Upper lobe of left lung (tissue), 6 donors: ENCODE measurements at regions not wholly inside any gene's neighbourhood (a gene's known extent, or its start where the extent isn't known, plus 50 kb on each side); places are given as distances from the start of the nearest gene placed in this dataset.

Experiments
- ATAC-seq, 2 donors: fragments of 200-7000 bp; cut with Tn5 transposase; one replicate each; pipeline ENCODE4 v1.9.1; 2022; ENCODE audit warnings: mild to moderate bottlenecking in 2 of 2, moderate library complexity in 2 of 2; ENCODE audit not compliant: low FRiP score in 2 of 2
- DNase-seq, 2 donors: peaks; one replicate each; pipeline ENCODE4 v3.0.0-alpha.2; 2019 to 2020
- H3K27ac ChIP-seq, 4 donors: fragments of 200-600 bp; sonication (generic); one replicate each; pipeline ENCODE4 v1.5.1; 2016 to 2019
- H3K27me3 ChIP-seq, 4 donors: fragments of 200-600 bp; sonication (generic); one replicate each; pipeline ENCODE4 v1.5.1; 2017 to 2019
- H3K36me3 ChIP-seq, 4 donors: fragments of 200-600 bp; sonication (generic); one replicate each; pipeline ENCODE4 v1.5.1; 2016 to 2019
- H3K4me1 ChIP-seq, 4 donors: fragments of 200-600 bp; sonication (generic); one replicate each; pipeline ENCODE4 v1.5.1; 2018 to 2019
- H3K4me3 ChIP-seq, 4 donors: fragments of 200-600 bp; sonication (generic); one replicate each; pipeline ENCODE4 v1.5.1; 2017 to 2019; ENCODE audit warnings: mild to moderate bottlenecking in 2 of 4, moderate library complexity in 1 of 4
- H3K9me3 ChIP-seq, 4 donors: fragments of 200-600 bp; sonication (generic); one replicate each; pipeline ENCODE4 v1.5.1; 2018 to 2019
- EP300 ChIP-seq, 4 donors: sonication (generic); formaldehyde crosslinking; IDR thresholded peaks; one replicate each; pipeline ENCODE4 v1.5.1; 2017; ENCODE audit warnings: antibody characterized with exemption in 4 of 4, control low read depth in 2 of 4
- POLR2A ChIP-seq, 4 donors: fragments of 450-650 bp; IDR thresholded peaks; one replicate each; pipeline ENCODE4 v1.5.1; 2016 to 2017; ENCODE audit warnings: antibody characterized with exemption in 4 of 4, mild to moderate bottlenecking in 2 of 4
- POLR2AphosphoS5 ChIP-seq, 2 donors: sonication (generic); formaldehyde crosslinking; IDR thresholded peaks; one replicate each; pipeline ENCODE4 v1.5.1; 2017; ENCODE audit warnings: antibody characterized with exemption in 2 of 2
- WGBS, 2 donors: methylation state at CpG; one replicate each; pipeline ENCODE4 v1.1.5; 2017 to 2018; 5-methylcytosine and 5-hydroxymethylcytosine counted together
- TF ChIP-seq, protein P1 (sequence below), 6 experiments: fragments of 450-650 bp in 4 of 6; fragments of 200-600 bp in 2 of 6; sonication (generic) in 2 of 6; IDR thresholded peaks; one replicate each; pipeline ENCODE4 v1.5.1; 2016 to 2019; ENCODE audit warnings: antibody characterized with exemption in 6 of 6
- donor health status: DM: no; HTN: no; CAD: no; lungs with moderate emphysema.
- donor health status: DM: no; HTN: yes; CAD: no; lungs with severe emphysema.

DNA sequence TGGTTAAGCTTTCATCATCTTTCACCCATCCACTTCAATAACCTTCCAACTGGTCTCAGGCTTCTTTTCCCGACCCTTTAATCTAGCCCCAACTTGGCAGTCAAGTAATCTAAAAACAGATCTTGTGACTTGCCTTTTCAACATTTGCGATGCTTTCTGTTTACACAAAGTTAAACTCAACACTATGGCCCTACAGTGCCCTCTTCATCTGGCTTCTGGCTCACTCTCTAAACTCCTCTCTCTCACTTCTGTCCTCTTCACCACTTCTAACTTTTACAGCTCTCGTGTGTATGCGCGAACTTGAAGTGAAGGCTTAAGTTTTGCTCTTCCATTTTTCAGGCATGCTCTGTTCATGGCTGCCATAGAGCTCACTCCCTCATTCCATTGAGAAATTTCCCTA, 1122.3 kb upstream of the ADGRL2 start:
- ATAC-seq: no peak
- Histone ChIP-seq H3K9me3 (no peaks in the 10 kb centered on the region), H3K36me3 (no peaks in the 10 kb centered on the region), H3K4me1 (no peaks in the 10 kb centered on the region), H3K27ac (no peak overlapping the region), H3K4me3 (no peak overlapping the region), H3K27me3 (no peaks in the 10 kb centered on the region)
- TF ChIP-seq, protein P1, sequence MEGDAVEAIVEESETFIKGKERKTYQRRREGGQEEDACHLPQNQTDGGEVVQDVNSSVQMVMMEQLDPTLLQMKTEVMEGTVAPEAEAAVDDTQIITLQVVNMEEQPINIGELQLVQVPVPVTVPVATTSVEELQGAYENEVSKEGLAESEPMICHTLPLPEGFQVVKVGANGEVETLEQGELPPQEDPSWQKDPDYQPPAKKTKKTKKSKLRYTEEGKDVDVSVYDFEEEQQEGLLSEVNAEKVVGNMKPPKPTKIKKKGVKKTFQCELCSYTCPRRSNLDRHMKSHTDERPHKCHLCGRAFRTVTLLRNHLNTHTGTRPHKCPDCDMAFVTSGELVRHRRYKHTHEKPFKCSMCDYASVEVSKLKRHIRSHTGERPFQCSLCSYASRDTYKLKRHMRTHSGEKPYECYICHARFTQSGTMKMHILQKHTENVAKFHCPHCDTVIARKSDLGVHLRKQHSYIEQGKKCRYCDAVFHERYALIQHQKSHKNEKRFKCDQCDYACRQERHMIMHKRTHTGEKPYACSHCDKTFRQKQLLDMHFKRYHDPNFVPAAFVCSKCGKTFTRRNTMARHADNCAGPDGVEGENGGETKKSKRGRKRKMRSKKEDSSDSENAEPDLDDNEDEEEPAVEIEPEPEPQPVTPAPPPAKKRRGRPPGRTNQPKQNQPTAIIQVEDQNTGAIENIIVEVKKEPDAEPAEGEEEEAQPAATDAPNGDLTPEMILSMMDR (IDR thresholded peaks at IDR 0.05): no peak
- TF ChIP-seq POLR2A (IDR thresholded peaks at IDR 0.05): no peak
- TF ChIP-seq POLR2AphosphoS5 (IDR thresholded peaks at IDR 0.05): no peak
- TF ChIP-seq EP300 (IDR thresholded peaks at IDR 0.05): no peak
- WGBS, 2 donors: 60 to 73% methylated on average over 5 of the region's 5 CpGs
- DNase-seq: no peak

- H3K4me1 ChIP-seq: no peaks in the 10 kb centered on the region
- no peak for TF ChIP-seq EP300 (IDR thresholded peaks at IDR 0.05)
- TF ChIP-seq POLR2AphosphoS5 (IDR thresholded peaks at IDR 0.05): no peak
- no peak for TF ChIP-seq POLR2A (IDR thresholded peaks at IDR 0.05)
- TF ChIP-seq, protein P1 (IDR thresholded peaks at IDR 0.05): no peak
- H3K4me3 ChIP-seq: no peak overlapping the region
- no peak for ATAC-seq
- no peak overlapping the region for H3K27ac ChIP-seq
- H3K36me3 ChIP-seq: no peaks in the 10 kb centered on the region
- no peaks in the 10 kb centered on the region for H3K9me3 ChIP-seq
- DNase-seq: no peak
- 63 to 67% methylated on average over 3 of the region's 3 CpGs for WGBS, 2 donors
- no peaks in the 10 kb centered on the region for H3K27me3 ChIP-seq
Observed at GRCh38 chr1:80675454-80675853, 1125.3 kb upstream of the ADGRL2 start.

GRCh38 chr1:80673935-80674597, 1126.7 kb upstream of the ADGRL2 start:
- Histone ChIP-seq H3K27ac (no peak overlapping the region), H3K9me3 (no peaks in the 10 kb centered on the region), H3K4me1 (no peaks in the 10 kb centered on the region), H3K36me3 (no peaks in the 10 kb centered on the region), H3K27me3 (no peaks in the 10 kb centered on the region), H3K4me3 (no peak overlapping the region)
- ATAC-seq: no peak
- 63 to 64% methylated on average over 3 of the region's 3 CpGs for WGBS, 2 donors
- DNase-seq: no peak
- TF ChIP-seq EP300 (IDR thresholded peaks at IDR 0.05): no peak

- no peak for ATAC-seq
- no peak for DNase-seq
- H3K4me3 ChIP-seq: no peak overlapping the region
- WGBS, 2 donors: 58% methylated on average over 1 of the region's 1 CpG
- no peaks in the 10 kb centered on the region for H3K9me3 ChIP-seq
- no peaks in the 10 kb centered on the region for H3K4me1 ChIP-seq
- H3K27ac ChIP-seq: no peak overlapping the region
- TF ChIP-seq POLR2AphosphoS5 (IDR thresholded peaks at IDR 0.05): no peak
- no peak for TF ChIP-seq EP300 (IDR thresholded peaks at IDR 0.05)
- TF ChIP-seq POLR2A (IDR thresholded peaks at IDR 0.05): no peak
- TF ChIP-seq, protein P1 (IDR thresholded peaks at IDR 0.05): no peak
- no peaks in the 10 kb centered on the region for H3K27me3 ChIP-seq
- no peaks in the 10 kb centered on the region for H3K36me3 ChIP-seq
Observed at GRCh38 chr1:80668372-80668771, 1132.4 kb upstream of the ADGRL2 start.

- Histone ChIP-seq H3K27ac (no peak overlapping the region), H3K4me1 (no peaks in the 10 kb centered on the region), H3K36me3 (no peaks in the 10 kb centered on the region), H3K4me3 (no peak overlapping the region), H3K27me3 (no peaks in the 10 kb centered on the region), H3K9me3 (no peaks in the 10 kb centered on the region)
- DNase-seq: no peak
- ATAC-seq: no peak
- no peak for TF ChIP-seq EP300 (IDR thresholded peaks at IDR 0.05)
- TF ChIP-seq POLR2AphosphoS5 (IDR thresholded peaks at IDR 0.05): no peak
- TF ChIP-seq POLR2A (IDR thresholded peaks at IDR 0.05): no peak
- TF ChIP-seq, protein P1 (IDR thresholded peaks at IDR 0.05): no peak
Observed at GRCh38 chr1:80666073-80666472, 1134.7 kb upstream of the ADGRL2 start.
